Nephron progenitor cell (in vitro differentiated cells): ENCODE measurements at regions not wholly inside any gene's neighbourhood (a gene's known extent, or its start where the extent isn't known, plus 50 kb on each side); places are given as distances from the start of the nearest gene placed in this dataset.

Experiments
- DNase-seq: peaks from one replicate; pipeline ENCODE4 v3.0.0; 2021
- H3K27ac Mint-ChIP-seq: 2 replicates; pipeline ENCODE4 v1.8.0; 2021; ENCODE audit warnings: mild to moderate bottlenecking, moderate library complexity, mixed read lengths
- H3K27me3 Mint-ChIP-seq: 2 replicates; pipeline ENCODE4 v1.8.0; 2021; ENCODE audit warnings: mild to moderate bottlenecking, low read depth, mixed read lengths; ENCODE audit not compliant: poor library complexity
- H3K36me3 Mint-ChIP-seq: 2 replicates; pipeline ENCODE4 v1.8.0; 2021; ENCODE audit warnings: low read depth, mixed read lengths
- H3K4me1 Mint-ChIP-seq: 2 replicates; pipeline ENCODE4 v1.8.0; 2021; ENCODE audit warnings: mixed read lengths
- H3K4me3 Mint-ChIP-seq: 2 replicates; pipeline ENCODE4 v1.8.0; 2021; ENCODE audit warnings: mild to moderate bottlenecking, moderate library complexity, mixed read lengths
- H3K9me3 Mint-ChIP-seq: 2 replicates; pipeline ENCODE4 v1.8.0; 2021; ENCODE audit warnings: mild to moderate bottlenecking, moderate library complexity, mixed read lengths
- CTCF ChIP-seq: fragments of 200-600 bp; sonication (generic); IDR thresholded peaks from 2 replicates; pipeline ENCODE4 v1.5.0; 2021; ENCODE audit warnings: antibody characterized with exemption

GRCh38 chr11:109037856-109038780 lies 373.2 kb downstream of the DDX10 start:
- peaks cover 5% of the 10 kb centered on the region for H3K9me3 Mint-ChIP-seq
- DNase-seq: no peak
- H3K27ac Mint-ChIP-seq: no peak overlapping the region
- TF ChIP-seq CTCF: no peak
- no peak overlapping the region for H3K4me3 Mint-ChIP-seq
- H3K36me3 Mint-ChIP-seq: no peaks in the 10 kb centered on the region
- H3K4me1 Mint-ChIP-seq: no peaks in the 10 kb centered on the region
- H3K27me3 Mint-ChIP-seq: no peaks in the 10 kb centered on the region

DNA sequence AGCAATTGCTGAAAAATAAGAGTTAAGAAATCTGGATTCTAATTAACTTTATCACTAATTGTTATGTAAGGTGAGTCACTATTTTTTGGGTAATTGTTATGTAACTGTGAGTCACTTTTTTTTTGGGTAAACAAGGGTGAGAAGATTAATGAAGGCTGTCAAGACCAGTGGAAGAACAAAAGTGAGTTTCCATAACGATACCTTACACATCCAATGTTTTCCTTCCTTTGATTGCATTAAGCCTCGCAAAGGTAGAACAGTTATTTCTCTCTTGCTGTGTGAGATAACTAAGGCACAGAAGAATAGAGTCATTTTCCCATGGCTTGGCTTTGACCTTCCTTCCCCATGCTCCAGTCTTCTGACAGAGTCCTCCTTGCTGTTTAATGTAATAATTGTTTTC lies 374.7 kb downstream of the DDX10 start:
- no peak for DNase-seq
- Mint-ChIP-seq H3K36me3 (no peaks in the 10 kb centered on the region), H3K27me3 (no peaks in the 10 kb centered on the region), H3K4me1 (no peaks in the 10 kb centered on the region), H3K9me3 (no peaks in the 10 kb centered on the region), H3K4me3 (no peak overlapping the region), H3K27ac (no peak overlapping the region)
- TF ChIP-seq CTCF: no peak

DNA sequence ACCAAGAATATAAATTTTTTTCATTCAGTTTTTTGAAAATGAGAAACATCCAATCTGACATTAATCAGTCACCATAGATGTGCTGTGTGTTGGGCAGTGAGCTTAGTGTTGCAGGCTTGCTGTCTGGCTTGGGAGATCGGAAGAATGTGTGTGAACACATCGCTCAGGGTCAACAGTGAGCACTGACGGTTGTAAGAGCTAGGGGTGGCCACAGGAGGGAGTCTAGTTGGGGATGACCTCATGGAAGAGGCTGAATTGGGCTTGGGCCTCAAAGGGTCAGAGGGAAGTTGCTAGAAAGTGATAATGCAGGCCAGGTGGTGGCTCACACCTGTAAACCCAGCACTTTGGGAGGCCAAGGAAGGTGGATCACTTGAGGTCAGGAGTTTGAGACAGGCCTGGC lies 375.4 kb downstream of the DDX10 start:
- Mint-ChIP-seq H3K9me3 (no peaks in the 10 kb centered on the region), H3K4me1 (no peaks in the 10 kb centered on the region), H3K4me3 (no peak overlapping the region), H3K36me3 (no peaks in the 10 kb centered on the region), H3K27me3 (no peaks in the 10 kb centered on the region), H3K27ac (no peak overlapping the region)
- no peak for TF ChIP-seq CTCF
- no peak for DNase-seq

- Mint-ChIP-seq H3K27ac (no peak overlapping the region), H3K4me1 (no peaks in the 10 kb centered on the region), H3K27me3 (no peaks in the 10 kb centered on the region), H3K9me3 (peaks cover 3% of the 10 kb centered on the region), H3K4me3 (no peak overlapping the region), H3K36me3 (no peaks in the 10 kb centered on the region)
- DNase-seq: no peak
- no peak for TF ChIP-seq CTCF
These were observed 377.0 kb downstream of the DDX10 start for GRCh38 chr11:109041876-109042275.

GRCh38 chr11:109043315-109043714 lies 378.4 kb downstream of the DDX10 start:
- Mint-ChIP-seq H3K27me3 (no peaks in the 10 kb centered on the region), H3K4me3 (no peak overlapping the region), H3K4me1 (no peaks in the 10 kb centered on the region), H3K9me3 (peaks cover 3% of the 10 kb centered on the region), H3K36me3 (no peaks in the 10 kb centered on the region), H3K27ac (no peak overlapping the region)
- TF ChIP-seq CTCF: no peak
- no peak for DNase-seq
